Body of pancreas (tissue), 4 donors: ENCODE measurements at regions not wholly inside any gene's neighbourhood (a gene's known extent, or its start where the extent isn't known, plus 50 kb on each side); places are given as distances from the start of the nearest gene placed in this dataset.

Experiments
- ATAC-seq: fragments of 150-250 bp; one replicate; pipeline ENCODE4 v1.9.1; 2016
- DNase-seq, 4 donors: peaks; one replicate each; pipeline ENCODE4 v3.0.0-alpha.2; 2019
- H3K27ac ChIP-seq, 4 donors: fragments of 200-600 bp; sonication (generic); 1 replicate in 3 of 4; 2 replicates in 1 of 4; pipeline versions ENCODE4 v1.5.1 to v1.6.1; 2016 to 2019; ENCODE audit warnings: mild to moderate bottlenecking in 1 of 4, mixed read lengths in 1 of 4, moderate library complexity in 1 of 4
- H3K27me3 ChIP-seq, 2 donors: fragments of 200-600 bp; sonication (generic); one replicate each; pipeline ENCODE4 v1.6.0; 2016; ENCODE audit warnings: mild to moderate bottlenecking in 1 of 2
- H3K36me3 ChIP-seq, 2 donors: fragments of 200-600 bp; sonication (generic); replicated peaks in 1 of 2; 2 replicates each; pipeline ENCODE4 v1.5.1; 2016; ENCODE audit warnings: low read depth in 2 of 2; ENCODE audit not compliant: insufficient read depth in 1 of 2
- H3K4me1 ChIP-seq: fragments of 200-600 bp; sonication (generic); one replicate; pipeline ENCODE4 v1.6.0; 2016
- H3K4me3 ChIP-seq, 2 donors: fragments of 200-600 bp; sonication (generic); 1 replicate in 1 of 2; 2 replicates in 1 of 2; pipeline ENCODE4 v1.5.1; 2016 to 2019
- H3K9me3 ChIP-seq, 3 donors: fragments of 200-600 bp; sonication (generic); 1 replicate in 2 of 3; 2 replicates in 1 of 3; pipeline ENCODE4 v1.5.1; 2016
- CTCF ChIP-seq, 7 experiments: fragments of 450-650 bp in 4 of 7; fragments of 200-600 bp in 3 of 7; sonication (generic) in 3 of 7; IDR thresholded peaks; one replicate each; pipeline ENCODE4 v1.5.1; 2016 to 2019; ENCODE audit warnings: antibody characterized with exemption in 7 of 7
- POLR2A ChIP-seq, 3 donors: fragments of 450-650 bp; IDR thresholded peaks; one replicate each; pipeline ENCODE4 v1.6.1; 2016; ENCODE audit warnings: antibody characterized with exemption in 3 of 3, mild to moderate bottlenecking in 2 of 3
- WGBS, 2 donors: methylation state at CpG; one replicate each; pipeline ENCODE4 v1.1.5; 2017; 5-methylcytosine and 5-hydroxymethylcytosine counted together
- intact Hi-C: fragments of 100-400 bp; cut with DNase I; formaldehyde crosslinking; loops from one replicate; pipeline ENCODE4 v1.15.1; 2023

DNA sequence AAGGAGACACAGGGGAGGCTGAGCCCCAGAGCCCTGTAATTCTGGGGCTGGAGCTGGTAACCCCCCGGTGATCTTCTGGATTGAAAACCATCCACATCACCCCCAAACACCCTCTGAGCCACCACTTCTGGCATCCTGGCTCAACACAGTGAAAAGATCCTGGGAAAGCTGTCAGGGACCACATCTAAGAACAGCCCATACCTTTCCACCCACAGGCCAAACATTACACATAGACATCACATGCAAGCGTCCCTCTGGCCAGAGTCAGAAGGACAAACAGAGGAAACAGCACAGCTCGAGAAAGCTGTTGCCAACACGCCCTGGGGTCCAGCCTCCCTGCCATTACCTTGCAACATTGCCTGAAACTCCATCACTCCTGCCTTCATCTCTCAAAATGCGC is 469.5 kb downstream of the SOX6 start:
- Histone ChIP-seq H3K4me1 (no peaks in the 10 kb centered on the region), H3K27ac (no peak overlapping the region), H3K27me3 (no peaks in the 10 kb centered on the region), H3K4me3 (no peak overlapping the region), H3K9me3 (no peaks in the 10 kb centered on the region), H3K36me3 (no peaks in the 10 kb centered on the region)
- 78 to 87% methylated on average over 5 of the region's 5 CpGs for WGBS, 2 donors
- ATAC-seq (no peak), DNase-seq (no peak)
- TF ChIP-seq CTCF (IDR thresholded peaks at IDR 0.05) (no peak), POLR2A (IDR thresholded peaks at IDR 0.05) (no peak)
- intact Hi-C loops: no loop called here

DNA sequence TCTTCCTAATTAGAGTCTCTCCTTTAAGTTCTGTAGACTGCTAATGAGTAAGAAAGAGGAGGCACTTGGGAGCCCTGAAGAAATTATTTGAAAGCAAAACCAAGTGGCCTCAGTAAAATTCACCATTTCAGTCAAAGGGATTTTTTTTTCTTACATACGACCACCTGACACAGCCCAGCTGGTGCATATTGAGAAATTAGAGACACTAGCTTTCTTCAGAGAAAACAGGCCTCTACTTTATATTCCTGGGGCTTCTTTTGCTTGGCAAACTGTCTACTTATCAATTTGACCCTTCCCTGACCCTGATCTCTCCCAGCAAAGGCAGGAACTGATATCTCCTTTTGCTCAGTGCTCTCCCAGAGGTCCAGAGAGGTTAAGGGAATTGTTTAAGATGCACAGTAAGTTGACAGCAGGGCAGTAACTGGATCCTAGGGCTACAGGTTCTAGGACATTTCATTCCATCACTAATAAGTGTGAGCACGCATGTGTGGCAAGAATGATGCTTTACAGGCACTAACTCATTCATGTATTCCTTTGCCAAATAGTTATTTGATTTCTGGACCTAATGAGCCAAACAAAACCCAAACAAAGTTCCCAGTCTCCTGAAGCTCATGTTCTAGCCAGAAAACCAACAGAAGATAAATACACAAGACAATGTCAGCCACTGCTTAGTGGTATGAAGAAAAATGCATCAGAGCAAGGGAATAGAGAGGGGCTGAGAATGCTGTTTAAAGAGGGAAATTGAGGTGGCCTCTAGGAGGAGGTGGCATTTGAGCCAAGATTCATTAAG is 467.6 kb downstream of the SOX6 start:
- DNase-seq (no peak), ATAC-seq (no peak)
- intact Hi-C loops: no loop called here

GRCh38 chr11:15889363-15890030 is 466.8 kb downstream of the SOX6 start:
- no peaks in the 10 kb centered on the region for H3K4me1 ChIP-seq
- H3K27ac ChIP-seq: no peak overlapping the region
- H3K27me3 ChIP-seq: no peaks in the 10 kb centered on the region
- TF ChIP-seq CTCF (IDR thresholded peaks at IDR 0.05) (no peak), POLR2A (IDR thresholded peaks at IDR 0.05) (no peak)
- no peaks in the 10 kb centered on the region for H3K9me3 ChIP-seq
- ATAC-seq (no peak), DNase-seq (no peak)
- 68 to 72% methylated on average over 2 of the region's 2 CpGs for WGBS, 2 donors
- H3K4me3 ChIP-seq: no peak overlapping the region
- no peaks in the 10 kb centered on the region for H3K36me3 ChIP-seq
- intact Hi-C loops: no loop called here

More for the DNA sequence above, 467.6 kb downstream of the SOX6 start:
- Histone ChIP-seq H3K27ac (no peak overlapping the region), H3K27me3 (no peaks in the 10 kb centered on the region), H3K4me1 (no peaks in the 10 kb centered on the region), H3K9me3 (no peaks in the 10 kb centered on the region), H3K36me3 (no peaks in the 10 kb centered on the region), H3K4me3 (no peak overlapping the region)
- 57 to 58% methylated on average over 2 of the region's 2 CpGs for WGBS, 2 donors
- TF ChIP-seq CTCF (IDR thresholded peaks at IDR 0.05): no peak
- no peak for TF ChIP-seq POLR2A (IDR thresholded peaks at IDR 0.05)

GRCh38 chr11:15890031-15890713 is 466.2 kb downstream of the SOX6 start:
- Histone ChIP-seq H3K9me3 (no peaks in the 10 kb centered on the region), H3K27me3 (no peaks in the 10 kb centered on the region), H3K4me1 (no peaks in the 10 kb centered on the region), H3K27ac (no peak overlapping the region), H3K36me3 (no peaks in the 10 kb centered on the region), H3K4me3 (no peak overlapping the region)
- WGBS, 2 donors: 77% methylated on average over 9 of the region's 9 CpGs
- DNase-seq (no peak), ATAC-seq (no peak)
- TF ChIP-seq POLR2A (IDR thresholded peaks at IDR 0.05): no peak
- TF ChIP-seq CTCF (IDR thresholded peaks at IDR 0.05): no peak
- intact Hi-C loops: no loop called here
